OCI-LY1 (cell line): ENCODE measurements at regions not wholly inside any gene's neighbourhood (a gene's known extent, or its start where the extent isn't known, plus 50 kb on each side); places are given as distances from the start of the nearest gene placed in this dataset.

Source experiments
- H2AFZ ChIP-seq: fragments of 200-600 bp; sonication (generic), shearing (Covaris generic); 2 replicates; pipeline ENCODE4 v1.6.0; 2014; ENCODE audit warnings: antibody characterized with exemption, mild to moderate bottlenecking, low read length
- H3F3A ChIP-seq: fragments of 200-600 bp; sonication (generic), shearing (Covaris generic); 2 replicates; pipeline ENCODE4 v1.6.0; 2014; ENCODE audit warnings: mild to moderate bottlenecking, antibody characterized with exemption, low read length, moderate library complexity; ENCODE audit not compliant: insufficient read depth
- H3K27ac ChIP-seq: fragments of 200-600 bp; sonication (generic); 2 replicates; pipeline ENCODE4 v1.5.1; 2014; ENCODE audit warnings: low read length, mixed run types, mild to moderate bottlenecking, low read depth; ENCODE audit not compliant: poor library complexity, severe bottlenecking
- H3K27me3 ChIP-seq: fragments of 200-600 bp; sonication (generic); 2 replicates; pipeline ENCODE4 v1.6.0; 2014; ENCODE audit warnings: antibody characterized with exemption, mild to moderate bottlenecking, low read length, moderate library complexity; ENCODE audit not compliant: insufficient read depth
- H3K36me3 ChIP-seq: fragments of 200-600 bp; sonication (generic); 2 replicates; pipeline ENCODE4 v1.6.1; 2014; ENCODE audit warnings: mild to moderate bottlenecking, antibody characterized with exemption, low read length, moderate library complexity, mixed read lengths; ENCODE audit not compliant: insufficient read depth
- H3K4me1 ChIP-seq: fragments of 200-600 bp; sonication (generic); 2 replicates; pipeline ENCODE4 v1.5.1; 2014; ENCODE audit warnings: mild to moderate bottlenecking, low read length, moderate library complexity; ENCODE audit not compliant: insufficient read depth, severe bottlenecking
- H3K4me2 ChIP-seq: fragments of 200-600 bp; sonication (generic), shearing (Covaris generic); 2 replicates; pipeline ENCODE4 v1.6.1; 2014; ENCODE audit warnings: low read length
- H3K4me3 ChIP-seq: fragments of 200-600 bp; sonication (generic); 2 replicates; pipeline ENCODE4 v1.5.1; 2014; ENCODE audit warnings: low read length, low read depth, mild to moderate bottlenecking, mixed read lengths; ENCODE audit not compliant: poor library complexity, severe bottlenecking
- H3K79me2 ChIP-seq: fragments of 200-600 bp; shearing (Covaris generic); 2 replicates; pipeline ENCODE4 v1.6.1; 2016; ENCODE audit warnings: mixed run types, low read length, mixed read lengths; ENCODE audit not compliant: insufficient read depth
- H3K9ac ChIP-seq: fragments of 200-600 bp; sonication (generic), shearing (Covaris generic); 2 replicates; pipeline ENCODE4 v1.6.1; 2014; ENCODE audit warnings: mild to moderate bottlenecking, low read length, mixed read lengths
- H3K9me2 ChIP-seq: fragments of 200-600 bp; sonication (generic), shearing (Covaris generic); 2 replicates; pipeline ENCODE4 v1.6.1; 2014; ENCODE audit warnings: low read depth, mild to moderate bottlenecking, low read length, mixed read lengths
- H3K9me3 ChIP-seq: fragments of 200-600 bp; shearing (Covaris generic); 2 replicates; pipeline ENCODE4 v1.6.1; 2014; ENCODE audit warnings: low read length, mixed read lengths
- H4K20me1 ChIP-seq: fragments of 200-600 bp; sonication (generic), shearing (Covaris generic); 2 replicates; pipeline ENCODE4 v1.6.0; 2016; ENCODE audit warnings: mild to moderate bottlenecking, low read length; ENCODE audit not compliant: insufficient read depth
- EZH2 ChIP-seq: fragments of 200-600 bp; sonication (generic), shearing (Covaris generic); IDR thresholded peaks from 2 replicates; pipeline ENCODE4 v1.8.0; 2017; ENCODE audit warnings: borderline replicate concordance, mixed run types, mild to moderate bottlenecking, antibody characterized with exemption, low read length, moderate library complexity, mixed read lengths
- TF ChIP-seq, protein P1 (sequence below): fragments of 200-600 bp; sonication (generic), shearing (Covaris generic); IDR thresholded peaks from 2 replicates; pipeline ENCODE4 v1.5.1; 2017; ENCODE audit warnings: mild to moderate bottlenecking, antibody characterized with exemption, low read length, moderate library complexity, mixed read lengths

DNA sequence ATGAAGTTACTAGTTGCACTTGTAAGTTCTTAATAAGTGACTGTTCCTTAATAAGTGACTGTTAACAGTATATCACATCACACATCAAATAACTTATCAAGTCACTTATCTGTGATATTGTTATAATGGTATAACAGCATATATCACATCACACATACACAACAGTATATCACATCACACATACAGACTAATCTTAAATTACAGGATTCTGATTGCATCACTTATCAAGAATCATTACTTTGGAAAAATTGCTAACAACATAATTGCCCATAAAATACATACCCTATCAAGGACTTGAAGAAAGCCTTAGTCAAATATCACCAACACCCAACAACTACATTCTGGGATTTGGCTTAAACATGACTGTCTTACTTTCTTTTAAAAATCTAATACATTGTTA, 813.5 kb downstream of the LTN1 start:
- H2AFZ ChIP-seq = no peak overlapping the region
- H3K4me1 ChIP-seq = no peaks in the 10 kb centered on the region
- no peaks in the 10 kb centered on the region for H3K36me3 ChIP-seq
- no peak overlapping the region for H3K4me2 ChIP-seq
- no peak overlapping the region for H3K9ac ChIP-seq
- H3K9me2 ChIP-seq = no peaks in the 10 kb centered on the region
- H3K79me2 ChIP-seq = no peaks in the 10 kb centered on the region
- no peak overlapping the region for H3K27ac ChIP-seq
- no peaks in the 10 kb centered on the region for H3F3A ChIP-seq
- no peaks in the 10 kb centered on the region for H3K27me3 ChIP-seq
- no peaks in the 10 kb centered on the region for H4K20me1 ChIP-seq
- TF ChIP-seq EZH2 = no peak
- TF ChIP-seq, protein P1, sequence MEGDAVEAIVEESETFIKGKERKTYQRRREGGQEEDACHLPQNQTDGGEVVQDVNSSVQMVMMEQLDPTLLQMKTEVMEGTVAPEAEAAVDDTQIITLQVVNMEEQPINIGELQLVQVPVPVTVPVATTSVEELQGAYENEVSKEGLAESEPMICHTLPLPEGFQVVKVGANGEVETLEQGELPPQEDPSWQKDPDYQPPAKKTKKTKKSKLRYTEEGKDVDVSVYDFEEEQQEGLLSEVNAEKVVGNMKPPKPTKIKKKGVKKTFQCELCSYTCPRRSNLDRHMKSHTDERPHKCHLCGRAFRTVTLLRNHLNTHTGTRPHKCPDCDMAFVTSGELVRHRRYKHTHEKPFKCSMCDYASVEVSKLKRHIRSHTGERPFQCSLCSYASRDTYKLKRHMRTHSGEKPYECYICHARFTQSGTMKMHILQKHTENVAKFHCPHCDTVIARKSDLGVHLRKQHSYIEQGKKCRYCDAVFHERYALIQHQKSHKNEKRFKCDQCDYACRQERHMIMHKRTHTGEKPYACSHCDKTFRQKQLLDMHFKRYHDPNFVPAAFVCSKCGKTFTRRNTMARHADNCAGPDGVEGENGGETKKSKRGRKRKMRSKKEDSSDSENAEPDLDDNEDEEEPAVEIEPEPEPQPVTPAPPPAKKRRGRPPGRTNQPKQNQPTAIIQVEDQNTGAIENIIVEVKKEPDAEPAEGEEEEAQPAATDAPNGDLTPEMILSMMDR = no peak
- H3K4me3 ChIP-seq = no peak overlapping the region
- 0 out of 2 replicates have a peak, but pooled peaks cover 2% of the 10 kb centered on the region for H3K9me3 ChIP-seq

DNA sequence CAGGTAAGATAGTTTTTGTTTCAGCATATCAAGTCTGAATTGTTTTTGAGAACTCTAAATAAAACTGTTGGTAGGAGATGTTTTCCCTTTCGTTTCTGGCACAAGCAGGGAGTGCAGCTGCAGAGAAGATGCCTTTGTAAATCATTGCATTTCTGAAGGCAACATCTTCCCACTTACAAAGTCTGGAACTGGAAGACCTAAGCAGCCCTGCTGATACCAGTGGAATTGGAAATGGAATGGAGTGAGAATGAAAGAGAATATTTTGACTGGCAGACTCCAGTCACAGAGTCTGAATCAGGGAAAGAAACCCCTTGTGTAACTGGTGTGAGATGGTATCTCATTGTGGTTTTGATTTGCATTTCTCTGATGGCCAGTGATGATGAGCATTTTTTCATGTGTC, 815.6 kb downstream of the LTN1 start:
- Histone ChIP-seq H3K4me1 (no peaks in the 10 kb centered on the region), H4K20me1 (no peaks in the 10 kb centered on the region), H2AFZ (no peak overlapping the region), H3K36me3 (no peaks in the 10 kb centered on the region), H3K9me2 (no peaks in the 10 kb centered on the region), H3K9me3 (no peaks in the 10 kb centered on the region), H3K4me2 (no peak overlapping the region), H3K79me2 (no peaks in the 10 kb centered on the region), H3K27me3 (no peaks in the 10 kb centered on the region), H3K9ac (no peak overlapping the region), H3F3A (no peaks in the 10 kb centered on the region), H3K4me3 (no peak overlapping the region), H3K27ac (no peak overlapping the region)
- TF ChIP-seq, protein P1 = no peak
- no peak for TF ChIP-seq EZH2

DNA sequence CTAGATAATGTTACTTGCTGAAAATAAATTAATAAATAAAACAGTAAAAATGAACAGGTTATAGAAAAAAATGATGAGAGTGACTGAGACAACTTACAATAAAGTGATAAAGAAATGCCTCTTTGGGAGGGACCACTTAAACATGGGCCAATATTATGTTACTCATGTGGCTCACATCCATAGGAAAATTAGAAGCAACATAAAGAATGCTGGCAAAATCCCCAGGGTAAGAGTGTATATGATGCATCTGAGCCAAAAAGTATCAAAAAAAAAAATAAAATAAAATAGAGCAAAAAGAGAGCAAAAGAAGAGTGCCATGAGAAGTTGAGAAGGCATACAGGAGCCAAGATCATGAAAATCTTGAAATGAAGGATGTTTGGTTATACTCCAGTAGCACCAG, 818.0 kb downstream of the LTN1 start:
- no peak overlapping the region for H3K4me3 ChIP-seq
- no peaks in the 10 kb centered on the region for H3K27me3 ChIP-seq
- H3K4me1 ChIP-seq = no peaks in the 10 kb centered on the region
- no peak for TF ChIP-seq EZH2
- TF ChIP-seq, protein P1 = no peak
- no peaks in the 10 kb centered on the region for H3K36me3 ChIP-seq
- H4K20me1 ChIP-seq = no peaks in the 10 kb centered on the region
- H3K9ac ChIP-seq = no peak overlapping the region
- no peak overlapping the region for H3K27ac ChIP-seq
- no peaks in the 10 kb centered on the region for H3K9me3 ChIP-seq
- no peaks in the 10 kb centered on the region; the same call in 1 of the 2 replicates for H3K79me2 ChIP-seq
- no peaks in the 10 kb centered on the region for H3K9me2 ChIP-seq
- H3K4me2 ChIP-seq = no peak overlapping the region
- H3F3A ChIP-seq = no peaks in the 10 kb centered on the region
- H2AFZ ChIP-seq = no peak overlapping the region
